Stimulated activated naive CD8-positive, alpha-beta T cell treated with anti-CD3 and anti-CD28 coated beads, Interleukin-15, Interleukin-2, amounts not matched to agents 100 U/mL and 50 U/mL, for 24 hours (primary cell): ENCODE measurements at regions not wholly inside any gene's neighbourhood (a gene's known extent, or its start where the extent isn't known, plus 50 kb on each side); places are given as distances from the start of the nearest gene placed in this dataset.
"Not testable (repeated sequence)": the region's sequence is repeated elsewhere in the genome, so short reads cannot be mapped to it uniquely, and the experiment has no call there.

ENCODE experiments used
- ATAC-seq: fragments of 150-1000 bp; cut with Tn5 transposase; one replicate; pipeline ENCODE4 v1.10.0; 2021
- DNase-seq: peaks from one replicate; pipeline ENCODE4 v3.0.0; 2021

- DNase-seq (no peak), ATAC-seq (no peak)
Measured at GRCh38 chr5:171542525-171543140, 123.2 kb downstream of the FGF18 start.

DNA sequence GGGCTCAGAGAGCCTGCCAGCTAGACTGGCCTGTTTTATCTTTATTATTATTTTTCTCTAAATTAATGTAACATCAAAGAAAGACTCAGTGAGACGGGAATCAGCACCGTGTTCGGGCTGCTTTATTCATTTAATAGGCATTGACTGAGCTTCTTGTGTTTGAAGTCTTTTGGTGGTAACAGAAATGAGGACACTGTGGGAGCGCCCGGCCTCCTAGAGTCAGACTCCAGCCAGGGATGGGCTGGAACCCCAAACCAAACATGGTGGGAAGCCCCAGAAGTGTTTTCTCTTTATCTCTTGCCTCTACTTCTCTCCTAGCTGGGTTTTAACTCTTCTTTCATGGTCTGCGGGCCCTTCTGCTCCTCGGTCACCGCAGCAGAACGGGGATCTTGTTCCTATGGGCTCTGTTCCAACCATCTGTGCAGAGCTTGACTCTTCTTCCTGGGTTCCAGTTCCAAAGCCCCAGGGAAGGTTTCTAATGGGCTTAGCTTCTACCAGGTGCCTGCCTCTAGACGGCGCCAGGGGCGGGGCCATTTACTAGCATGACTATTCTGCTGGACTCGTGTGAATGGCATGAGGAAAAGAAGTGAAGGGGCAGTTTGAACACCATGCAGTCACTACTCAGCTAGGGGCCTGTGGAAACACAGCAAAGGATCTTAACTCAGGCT lies 123.8 kb downstream of the FGF18 start:
- no peak for ATAC-seq
- no peak for DNase-seq

- ATAC-seq (no peak), DNase-seq (no peak)
Measured at GRCh38 chr5:171544913-171545765, 125.7 kb downstream of the FGF18 start.

DNA sequence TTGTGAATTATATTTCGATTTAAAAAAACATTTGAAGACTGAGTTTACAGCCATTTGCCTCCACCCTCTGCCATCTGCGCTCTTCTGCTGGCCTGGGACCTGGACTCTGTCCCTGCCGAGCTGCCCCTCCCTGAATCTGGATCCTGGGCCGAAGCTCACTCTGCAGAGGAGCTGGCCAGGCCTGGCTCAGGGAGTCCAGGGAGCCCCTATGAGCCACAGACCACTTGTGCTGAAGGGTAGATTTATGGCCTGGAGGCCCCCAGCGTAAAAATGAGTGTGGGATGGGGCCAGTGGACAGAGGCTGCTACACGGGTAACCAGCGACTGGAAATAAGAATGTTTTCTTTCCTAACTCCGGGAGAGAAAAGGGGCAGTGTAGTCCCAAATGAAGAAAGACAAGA lies 129.8 kb downstream of the FGF18 start:
- DNase-seq (no peak), ATAC-seq (no peak)

DNA sequence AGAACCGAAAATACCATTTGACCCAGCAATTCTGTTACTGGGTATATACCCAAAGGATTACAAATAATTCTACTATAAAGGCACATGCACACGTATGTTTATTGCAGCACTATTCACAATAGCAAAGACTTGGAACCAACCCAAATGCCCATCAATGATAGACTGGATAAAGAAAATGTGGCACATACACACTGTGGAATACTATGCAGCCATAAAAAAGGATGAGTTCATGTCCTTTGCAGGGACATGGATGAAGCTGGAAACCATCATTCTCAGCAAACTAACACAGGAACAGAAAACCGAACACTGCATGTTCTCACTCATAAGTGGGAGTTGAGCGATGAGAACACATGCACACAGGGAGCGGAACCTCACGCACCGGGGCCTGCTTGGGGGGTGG lies 134.4 kb downstream of the FGF18 start:
- DNase-seq, ATAC-seq: not testable (repeated sequence)

- DNase-seq (no peak), ATAC-seq (no peak)
Measured at GRCh38 chr5:171555160-171555559, 135.7 kb downstream of the FGF18 start.

- peak; percentile 96 for ATAC-seq
- peak; percentile 6 for DNase-seq
Measured at GRCh38 chr5:171562822-171563221, 143.4 kb downstream of the FGF18 start.

DNA sequence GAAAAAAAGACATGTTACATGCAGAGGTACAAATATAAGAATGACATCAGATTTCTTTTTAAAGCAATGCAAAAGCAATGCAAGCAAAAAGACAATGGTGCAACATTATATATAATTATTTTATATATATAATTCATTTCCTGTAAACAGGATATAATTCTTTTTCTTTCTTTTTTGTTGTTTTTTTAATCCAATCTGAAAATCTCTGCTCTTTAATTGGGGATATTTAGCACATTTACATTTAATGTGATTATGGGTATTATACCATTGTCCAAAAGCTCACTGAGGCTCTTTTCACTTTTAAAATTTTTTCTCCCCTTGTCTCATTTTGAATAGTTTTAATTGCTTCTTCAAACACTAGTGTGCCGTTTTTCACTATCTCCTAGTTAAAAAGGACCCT lies 148.9 kb downstream of the FGF18 start:
- no peak for DNase-seq
- no peak for ATAC-seq

- ATAC-seq (no peak), DNase-seq (no peak)
Measured at GRCh38 chr5:171569065-171569712, 149.7 kb downstream of the FGF18 start.

GRCh38 chr5:171570244-171570825 lies 150.9 kb downstream of the FGF18 start:
- DNase-seq = no peak
- no peak for ATAC-seq

DNA sequence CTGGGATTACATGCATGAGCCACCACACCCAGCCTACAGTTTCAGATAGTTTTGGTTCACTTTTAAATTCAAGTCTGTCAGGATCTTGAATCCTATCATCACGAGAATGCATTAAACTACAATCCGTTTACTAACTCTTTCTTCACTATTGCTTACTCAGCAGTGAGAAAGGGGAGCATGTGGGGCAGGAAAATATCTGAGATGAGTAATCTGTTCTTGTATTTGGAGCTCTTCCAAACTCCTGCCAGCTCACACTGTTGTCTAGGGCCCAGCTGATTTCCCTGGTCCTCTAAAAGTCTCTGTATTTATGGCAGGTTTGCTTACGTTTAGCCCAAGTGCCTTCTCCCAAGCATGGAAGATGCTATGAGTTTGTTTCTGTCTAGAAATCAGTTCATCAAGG lies 152.2 kb downstream of the FGF18 start:
- ATAC-seq (no peak), DNase-seq (no peak)

GRCh38 chr5:171573021-171573420 lies 153.6 kb downstream of the FGF18 start:
- no peak for DNase-seq
- no peak for ATAC-seq

DNA sequence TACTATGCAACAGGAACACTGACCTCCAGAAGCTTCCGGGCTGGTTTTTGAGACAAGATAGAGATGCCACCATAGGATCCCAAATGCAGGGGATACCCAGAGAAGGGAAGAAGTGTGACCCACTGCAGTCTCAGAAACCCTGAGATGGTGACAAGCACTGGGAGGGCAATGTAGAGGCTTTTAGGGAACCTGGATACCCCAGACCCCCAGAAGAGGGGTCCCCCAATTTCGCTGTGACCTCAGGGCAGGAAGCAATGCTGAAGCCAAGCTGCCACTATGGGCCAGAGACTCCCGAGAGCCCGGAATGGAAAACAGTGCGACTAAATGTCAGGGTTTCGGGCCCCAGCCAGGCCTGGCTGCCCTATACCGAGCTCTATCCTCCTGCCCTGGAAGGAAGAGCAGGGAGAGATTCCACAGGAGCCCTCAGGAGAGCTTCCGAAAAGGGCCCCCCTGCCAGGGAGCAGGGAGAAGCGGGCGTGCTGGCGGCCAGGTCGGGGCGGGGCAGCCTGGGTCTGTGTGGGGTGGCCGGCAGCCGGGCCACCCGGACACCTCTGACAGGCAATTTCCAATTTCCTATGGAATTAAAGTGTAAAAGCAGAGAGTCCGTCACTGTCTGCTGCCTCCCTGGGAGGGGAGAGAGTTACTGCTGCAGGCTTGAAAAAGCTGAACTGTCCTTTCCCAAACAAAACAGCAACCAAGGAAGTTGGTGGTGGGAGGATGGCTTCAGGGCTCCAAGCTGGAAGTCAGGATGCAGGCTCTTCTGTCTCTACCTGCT lies 154.2 kb downstream of the FGF18 start:
- DNase-seq = no peak
- ATAC-seq = no peak

DNA sequence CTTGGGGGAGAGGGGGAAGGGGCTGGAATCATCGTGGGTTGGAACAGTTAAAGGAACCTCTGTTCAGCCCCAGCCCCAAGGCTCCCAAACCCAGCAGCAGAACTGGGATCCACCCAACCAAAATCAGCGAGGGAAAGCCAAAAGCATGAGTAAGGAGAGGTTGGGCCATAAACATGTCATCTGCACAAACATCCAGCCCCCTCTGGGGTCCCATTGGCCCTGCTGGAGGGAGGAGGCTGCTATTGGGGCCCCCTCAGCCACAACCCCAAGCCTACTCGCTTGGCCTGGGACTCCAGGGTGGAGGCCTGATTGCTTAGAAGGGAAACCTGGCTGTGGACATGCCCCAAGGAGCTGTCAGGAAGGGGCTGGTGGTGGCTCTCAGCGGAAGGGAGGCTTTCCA lies 154.9 kb downstream of the FGF18 start:
- DNase-seq (no peak), ATAC-seq (no peak)

DNA sequence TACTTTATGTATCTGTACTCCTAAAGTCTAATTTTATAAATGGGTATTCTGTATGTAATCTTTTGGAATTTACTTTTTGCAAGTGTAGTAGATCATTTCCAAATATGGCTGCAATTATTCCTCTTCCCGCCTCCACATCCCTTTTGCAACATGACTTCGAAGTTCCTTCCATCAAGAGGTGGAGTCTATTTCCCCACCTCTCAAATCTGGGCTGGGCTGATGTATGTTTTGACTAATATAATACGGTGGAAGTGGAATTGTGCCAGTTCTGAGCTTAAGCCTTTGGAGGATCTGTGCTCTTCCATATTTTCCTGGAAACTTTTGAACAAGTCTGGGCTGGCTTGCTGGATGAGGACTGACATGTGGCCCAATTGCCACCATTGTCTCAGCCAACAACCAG lies 155.9 kb downstream of the FGF18 start:
- ATAC-seq (no peak), DNase-seq (no peak)

GRCh38 chr5:171575808-171576207 lies 156.4 kb downstream of the FGF18 start:
- no peak for ATAC-seq
- DNase-seq = no peak

DNA sequence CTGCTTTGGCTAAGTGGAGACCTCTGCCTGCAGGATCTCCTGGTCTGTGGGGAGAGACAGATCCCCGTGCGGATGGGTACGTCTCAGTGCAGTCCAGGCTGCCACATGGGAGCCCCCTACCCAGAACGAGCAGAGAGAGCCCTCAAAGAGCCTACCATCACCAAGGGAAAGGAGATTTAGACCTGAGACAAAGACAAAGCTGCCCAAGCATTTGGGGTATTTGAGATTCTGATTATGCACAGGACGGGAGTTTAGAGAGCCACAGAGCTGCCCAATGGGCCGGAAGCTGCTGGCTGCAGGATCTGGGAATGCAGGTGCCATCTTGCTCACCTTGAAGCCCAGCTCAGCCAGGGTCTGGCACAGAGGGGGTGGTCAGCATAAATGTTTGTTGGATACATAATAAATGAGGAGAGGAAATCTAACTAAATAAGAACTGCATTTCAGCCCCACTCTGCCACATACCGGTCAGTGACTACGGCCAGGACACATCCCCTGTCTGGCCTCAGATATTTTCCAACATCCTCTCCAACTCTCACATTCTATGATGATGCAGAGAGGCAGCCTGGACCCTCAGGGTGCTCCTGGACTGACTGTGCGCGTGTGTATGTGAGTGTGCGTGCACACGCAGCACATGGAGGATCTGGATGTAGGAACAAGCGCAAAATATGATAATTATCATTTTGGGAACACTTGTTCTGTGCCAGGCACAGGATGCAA lies 157.8 kb downstream of the FGF18 start:
- ATAC-seq (no peak), DNase-seq (no peak)

- DNase-seq (no peak), ATAC-seq (no peak)
Measured at GRCh38 chr5:171578049-171578828, 158.8 kb downstream of the FGF18 start.

DNA sequence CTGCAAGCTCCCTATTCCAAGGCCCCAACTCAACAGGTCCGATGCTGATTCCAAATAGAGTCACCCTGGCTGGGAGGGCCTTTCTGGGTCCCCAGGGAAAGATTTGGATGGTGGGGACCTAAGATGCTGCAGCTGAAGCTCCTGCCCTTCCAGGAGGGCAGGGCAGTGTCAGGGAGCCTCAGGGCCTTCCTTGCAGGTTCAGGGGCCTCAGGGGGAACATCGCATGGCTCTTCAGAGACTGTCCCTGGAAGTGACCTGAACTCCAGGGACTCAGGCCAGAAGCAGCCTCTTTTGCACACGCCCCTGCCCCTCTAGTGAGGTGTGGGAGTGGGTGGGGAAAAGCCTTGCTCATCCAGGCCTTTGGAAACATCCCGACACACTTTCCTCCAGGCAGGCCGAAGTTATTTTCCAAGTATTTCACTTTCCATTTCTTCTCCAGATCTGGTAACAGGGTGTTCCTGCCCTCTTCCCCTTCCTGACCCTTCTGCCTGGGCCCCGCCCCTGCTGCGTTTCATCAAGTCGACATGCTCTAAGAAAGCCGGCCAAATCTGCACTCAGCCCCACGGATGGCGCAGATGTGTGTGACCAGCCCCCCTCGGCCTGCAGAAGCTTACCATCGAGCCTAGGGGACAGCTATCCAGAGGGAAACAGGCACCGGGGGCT lies 159.5 kb downstream of the FGF18 start:
- DNase-seq (no peak), ATAC-seq (no peak)

GRCh38 chr5:171579976-171580411 lies 160.5 kb downstream of the FGF18 start:
- DNase-seq (no peak), ATAC-seq (no peak)
